Peyer's patch (tissue), 4 donors: ENCODE measurements at regions not wholly inside any gene's neighbourhood (a gene's known extent, or its start where the extent isn't known, plus 50 kb on each side); places are given as distances from the start of the nearest gene placed in this dataset.

Experiments
- CTCF ChIP-seq, 6 experiments: fragments of 450-650 bp in 4 of 6; fragments of 200-600 bp in 2 of 6; sonication (generic) in 1 of 6; IDR thresholded peaks; one replicate each; pipeline ENCODE4 v1.5.1; 2017 to 2019; ENCODE audit warnings: antibody characterized with exemption in 6 of 6, mild to moderate bottlenecking in 3 of 6, moderate library complexity in 1 of 6
- POLR2A ChIP-seq, 2 donors: fragments of 450-650 bp; IDR thresholded peaks; one replicate each; pipeline ENCODE4 v1.5.1; 2017; ENCODE audit warnings: antibody characterized with exemption in 2 of 2, mild to moderate bottlenecking in 2 of 2, moderate library complexity in 2 of 2

DNA sequence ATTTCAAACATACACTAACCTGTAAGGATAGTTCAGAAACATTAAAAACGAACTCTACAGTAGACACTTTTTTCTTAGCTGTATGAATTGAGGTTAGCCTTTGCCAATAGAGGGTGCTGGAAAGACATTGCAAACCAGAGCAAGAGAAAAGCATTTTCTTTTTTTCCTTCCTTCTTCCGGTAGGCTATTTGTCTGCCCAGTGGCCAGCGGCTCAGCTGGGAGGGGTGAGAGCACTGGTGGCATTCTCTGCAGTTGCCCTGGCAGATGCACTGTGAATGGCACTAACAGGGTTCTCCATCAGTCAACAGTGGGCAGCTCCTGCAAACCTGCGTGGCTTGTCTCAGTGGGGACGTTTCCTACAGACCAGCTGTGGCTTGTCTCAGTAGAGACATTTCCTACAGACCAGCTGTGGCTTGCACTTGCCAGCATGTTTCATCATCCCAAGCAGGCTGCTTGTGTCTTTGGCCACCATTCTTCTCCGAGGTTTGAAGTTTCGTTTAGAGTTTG lies 984.5 kb upstream of the CDH18 start:
- no peak for TF ChIP-seq POLR2A (IDR thresholded peaks at IDR 0.05)
- TF ChIP-seq CTCF (IDR thresholded peaks at IDR 0.05): peak in 2 of 6 experiments; percentile 8 to 15
